IPS-15b (cell line): ENCODE measurements at regions not wholly inside any gene's neighbourhood (a gene's known extent, or its start where the extent isn't known, plus 50 kb on each side); places are given as distances from the start of the nearest gene placed in this dataset.

Source experiments
- H3K27me3 ChIP-seq: one replicate; pipeline ENCODE4 v1.6.1; 2013; ENCODE audit warnings: low read length; ENCODE audit not compliant: control insufficient read depth, insufficient read depth
- H3K36me3 ChIP-seq: one replicate; pipeline ENCODE4 v1.6.1; 2013; ENCODE audit warnings: low read length; ENCODE audit not compliant: control insufficient read depth, insufficient read depth
- H3K4me1 ChIP-seq: one replicate; pipeline ENCODE4 v1.6.1; 2013; ENCODE audit warnings: mild to moderate bottlenecking, low read length; ENCODE audit not compliant: control insufficient read depth, insufficient read depth
- H3K4me3 ChIP-seq: one replicate; pipeline ENCODE4 v1.5.1; 2013; ENCODE audit warnings: low read depth, low read length
- H3K9ac ChIP-seq: one replicate; pipeline ENCODE4 v1.6.1; 2013; ENCODE audit warnings: low read depth, mild to moderate bottlenecking, low read length
- H3K9me3 ChIP-seq: one replicate; pipeline ENCODE4 v1.6.1; 2013; ENCODE audit warnings: mild to moderate bottlenecking, low read length; ENCODE audit not compliant: control insufficient read depth, insufficient read depth

DNA sequence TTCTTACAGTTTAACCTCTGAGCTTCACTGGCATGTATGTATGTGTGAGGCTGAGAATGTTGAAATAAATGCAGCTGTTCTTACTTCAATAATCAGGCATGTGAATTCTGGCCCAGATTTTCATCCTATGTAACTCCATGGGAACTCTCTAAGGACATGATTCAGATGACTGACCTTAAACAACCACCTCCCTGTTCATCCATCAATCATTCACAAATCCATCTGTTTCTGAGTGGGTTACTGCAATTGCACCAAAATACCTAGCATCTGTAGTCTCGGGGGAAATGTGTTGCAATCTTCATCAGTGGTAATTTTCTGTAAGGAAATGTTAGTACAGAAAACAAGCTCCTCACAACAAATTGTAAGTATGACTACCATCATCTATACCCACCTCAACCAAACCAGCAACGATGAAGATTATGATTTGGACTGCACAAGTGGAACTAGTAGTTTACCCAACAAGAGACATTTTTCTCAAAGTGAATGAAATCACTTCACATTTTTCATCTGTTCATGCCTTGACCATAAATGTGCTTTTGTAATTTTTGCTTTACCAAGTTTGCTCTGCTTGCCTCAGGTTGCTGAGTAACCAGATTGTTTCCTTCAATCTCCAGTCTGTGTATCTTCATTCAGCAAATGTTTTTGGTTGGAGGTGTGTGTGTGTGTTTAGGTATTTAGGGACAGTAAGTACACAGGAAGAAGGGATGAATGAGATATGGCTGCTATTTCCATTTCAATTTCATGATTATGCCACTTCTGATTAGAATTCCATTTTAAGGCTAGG is 65.7 kb upstream of the FZD8 start:
- no peaks in the 10 kb centered on the region for H3K9me3 ChIP-seq
- no peaks in the 10 kb centered on the region for H3K27me3 ChIP-seq
- no peak overlapping the region for H3K4me3 ChIP-seq
- no peak overlapping the region for H3K9ac ChIP-seq
- H3K4me1 ChIP-seq: peaks cover 3% of the 10 kb centered on the region
- no peaks in the 10 kb centered on the region for H3K36me3 ChIP-seq

DNA sequence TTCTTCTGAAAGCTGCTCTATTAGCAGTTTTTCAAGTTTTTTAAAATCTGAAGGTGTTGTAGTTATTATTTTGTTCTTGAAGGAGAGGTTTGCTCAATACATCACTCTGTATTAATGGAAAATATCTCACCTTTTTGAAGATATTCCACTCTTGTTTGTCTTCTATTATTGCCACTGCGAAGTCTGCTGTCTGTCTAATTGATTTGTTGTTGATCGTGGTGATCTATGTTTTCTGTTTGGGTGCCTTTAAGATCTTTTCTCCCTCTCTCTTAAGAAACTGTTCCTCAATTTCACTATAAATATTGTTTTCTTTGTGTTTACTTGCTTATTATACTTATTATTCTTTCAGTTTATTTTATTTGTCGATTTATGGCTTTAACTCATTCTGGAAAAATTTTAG is 64.9 kb upstream of the FZD8 start:
- Histone ChIP-seq H3K9ac (no peak overlapping the region), H3K27me3 (no peaks in the 10 kb centered on the region), H3K4me1 (peaks cover 3% of the 10 kb centered on the region), H3K9me3 (no peaks in the 10 kb centered on the region), H3K4me3 (no peak overlapping the region), H3K36me3 (no peaks in the 10 kb centered on the region)

DNA sequence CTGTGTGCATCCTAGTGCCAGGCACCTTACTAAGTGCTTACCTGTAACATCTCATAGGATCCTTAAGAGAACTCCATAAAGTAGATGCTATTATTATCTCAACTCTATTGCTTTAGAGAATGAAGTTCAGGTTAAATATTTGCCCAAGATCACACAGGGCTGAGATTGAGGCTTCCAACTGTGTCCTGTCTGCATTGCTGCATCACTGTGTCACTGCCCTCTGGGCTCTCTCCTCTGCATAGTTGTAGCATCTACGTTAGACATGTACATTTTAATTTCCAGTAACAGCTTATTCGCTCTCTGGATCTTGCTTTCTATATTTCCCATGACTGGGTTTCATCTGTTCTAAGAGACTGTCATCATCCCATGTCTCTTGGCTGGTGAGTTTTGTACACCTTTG is 63.6 kb upstream of the FZD8 start:
- Histone ChIP-seq H3K36me3 (no peaks in the 10 kb centered on the region), H3K4me1 (peaks cover 4% of the 10 kb centered on the region), H3K27me3 (no peaks in the 10 kb centered on the region), H3K9ac (no peak overlapping the region), H3K9me3 (no peaks in the 10 kb centered on the region), H3K4me3 (no peak overlapping the region)

DNA sequence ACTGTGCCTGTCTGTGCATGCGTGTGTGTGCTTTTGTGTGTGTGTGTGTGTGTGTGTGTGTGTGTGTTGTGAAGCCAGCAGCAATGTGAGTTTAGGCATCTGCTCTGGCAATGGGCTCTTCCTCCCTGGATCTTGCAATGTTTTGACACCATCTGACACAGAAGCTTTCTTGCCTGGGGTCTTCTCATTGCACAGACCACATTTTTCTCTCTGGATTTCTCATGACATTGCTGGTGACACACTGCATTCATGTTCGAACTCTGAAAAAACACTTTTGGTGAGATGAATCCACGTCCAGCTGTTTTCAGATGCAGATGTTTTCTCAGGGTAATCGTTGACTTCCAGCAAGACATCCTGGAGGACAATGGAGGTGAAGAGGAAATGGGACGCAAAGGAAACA is 63.0 kb upstream of the FZD8 start:
- no peak overlapping the region for H3K4me3 ChIP-seq
- H3K9ac ChIP-seq: no peak overlapping the region
- H3K36me3 ChIP-seq: no peaks in the 10 kb centered on the region
- H3K4me1 ChIP-seq: peaks cover 4% of the 10 kb centered on the region
- no peaks in the 10 kb centered on the region for H3K9me3 ChIP-seq
- H3K27me3 ChIP-seq: no peaks in the 10 kb centered on the region

DNA sequence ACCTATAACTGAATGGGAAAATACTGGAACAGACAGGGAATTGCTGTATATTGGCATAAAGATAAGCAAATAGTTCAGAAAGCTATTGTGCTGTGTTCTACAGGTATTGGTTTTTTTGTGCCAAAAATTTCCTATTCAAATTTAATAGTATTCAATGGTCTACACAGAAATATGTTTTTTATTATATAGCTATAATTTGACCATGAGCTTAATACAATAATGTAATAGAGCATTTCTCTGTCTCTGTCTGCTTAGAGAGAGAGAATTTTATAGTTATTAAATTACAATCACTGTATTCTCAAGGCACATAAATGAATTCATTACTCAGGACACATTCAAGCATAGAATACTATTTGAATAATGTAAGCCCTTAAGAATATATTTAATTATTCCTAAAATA is 62.3 kb upstream of the FZD8 start:
- Histone ChIP-seq H3K4me1 (peaks cover 11% of the 10 kb centered on the region), H3K4me3 (no peak overlapping the region), H3K36me3 (no peaks in the 10 kb centered on the region), H3K9me3 (no peaks in the 10 kb centered on the region), H3K9ac (no peak overlapping the region), H3K27me3 (no peaks in the 10 kb centered on the region)

DNA sequence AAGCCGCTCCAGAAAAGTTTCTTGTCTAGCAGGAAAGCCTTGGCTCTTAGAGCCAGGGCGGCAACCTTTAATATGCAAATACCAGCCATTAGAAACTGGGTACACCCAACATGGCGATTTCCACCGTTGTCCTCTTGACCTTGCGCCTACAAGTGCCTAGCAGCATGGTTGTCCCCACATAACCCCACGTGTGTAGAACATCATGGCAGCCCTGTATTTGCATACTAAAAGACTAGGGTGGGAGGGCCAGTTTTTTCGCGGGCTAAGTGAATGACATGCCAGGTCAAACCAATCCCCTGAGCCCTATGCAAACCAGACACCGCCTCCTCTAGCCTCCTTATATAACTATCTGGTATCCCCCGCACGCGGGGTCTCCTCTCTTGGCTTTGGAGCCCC is 58.4 kb upstream of the FZD8 start:
- Histone ChIP-seq H3K9ac (no peak overlapping the region), H3K27me3 (peaks cover 11% of the 10 kb centered on the region), H3K4me1 (peaks cover 27% of the 10 kb centered on the region), H3K9me3 (no peaks in the 10 kb centered on the region), H3K36me3 (no peaks in the 10 kb centered on the region), H3K4me3 (peak overlapping the region; percentile 24)

DNA sequence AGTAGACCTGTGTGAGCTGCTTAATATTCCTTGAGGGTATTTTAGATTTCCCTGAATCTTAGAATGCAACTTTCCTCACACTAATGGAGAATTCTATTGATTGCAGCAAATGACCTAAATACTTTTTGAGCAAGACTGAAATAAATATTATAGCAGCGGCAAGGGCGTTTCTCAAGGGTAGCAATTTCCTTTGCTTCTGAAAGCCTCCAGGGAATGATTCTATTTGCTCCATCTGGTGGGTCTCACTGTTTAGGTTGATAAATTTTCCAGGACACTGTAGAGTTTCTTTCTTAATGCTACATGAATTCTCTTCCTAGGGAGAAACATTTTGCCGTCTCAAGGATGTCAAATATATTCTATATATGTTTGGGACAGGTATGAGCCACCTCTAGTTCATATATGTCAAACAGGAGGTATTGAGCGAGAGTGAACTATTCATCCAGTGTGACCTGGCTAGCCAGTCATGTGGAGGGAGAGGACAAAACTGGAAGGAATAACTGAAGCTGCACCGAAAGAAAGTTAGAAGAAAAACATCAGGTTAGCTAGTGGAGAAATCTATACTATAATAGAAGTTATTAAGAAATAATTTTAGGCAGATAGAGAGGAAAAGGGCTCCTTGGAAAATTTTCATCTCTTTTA is 57.9 kb upstream of the FZD8 start:
- Histone ChIP-seq H3K27me3 (peaks cover 11% of the 10 kb centered on the region), H3K4me3 (no peak overlapping the region), H3K36me3 (no peaks in the 10 kb centered on the region), H3K9ac (no peak overlapping the region), H3K4me1 (peaks cover 27% of the 10 kb centered on the region), H3K9me3 (no peaks in the 10 kb centered on the region)

DNA sequence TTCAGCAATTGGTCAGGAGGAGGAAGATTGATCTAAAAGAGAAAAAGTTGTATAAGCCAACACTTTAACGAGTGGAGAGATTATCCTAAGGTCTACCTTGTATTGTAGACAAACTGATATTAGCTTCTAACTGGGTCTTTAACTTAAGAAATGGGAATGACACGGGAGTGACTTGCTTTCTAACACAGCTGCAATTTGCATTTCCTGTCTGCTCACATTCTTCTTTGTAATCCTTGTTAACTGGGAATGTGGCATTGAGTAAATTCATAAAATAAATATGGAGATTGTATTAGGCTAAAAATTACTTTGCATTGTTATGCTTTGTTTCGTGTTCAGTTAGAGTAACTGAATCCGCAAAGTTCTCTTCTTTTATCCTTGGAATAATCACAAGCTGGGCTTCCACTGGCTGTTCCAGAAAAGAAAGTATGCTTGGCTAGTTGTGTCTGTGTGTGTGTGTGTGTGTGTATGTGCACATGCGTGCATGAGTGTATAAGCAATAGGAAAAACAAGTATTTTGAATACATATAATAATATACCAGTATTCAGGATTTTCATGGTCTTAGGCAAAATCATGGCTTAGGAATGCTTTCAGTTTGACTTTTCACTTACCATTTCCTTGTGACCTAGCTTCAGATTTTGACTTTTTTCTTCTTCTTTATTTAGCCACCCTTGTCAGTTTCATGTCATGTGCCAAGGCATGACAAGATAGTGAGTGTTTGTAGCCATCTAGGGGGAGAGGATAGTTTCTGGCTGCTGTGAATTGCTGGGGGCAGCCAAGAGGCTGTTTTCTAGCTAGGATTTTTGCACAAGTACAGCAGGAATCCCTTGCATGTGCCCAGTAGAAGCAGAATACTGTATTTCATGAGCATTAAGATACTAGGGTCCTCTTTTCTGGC is 54.5 kb upstream of the FZD8 start:
- Histone ChIP-seq H3K9ac (no peak overlapping the region), H3K4me3 (no peak overlapping the region), H3K4me1 (peaks cover 37% of the 10 kb centered on the region), H3K27me3 (peaks cover 14% of the 10 kb centered on the region), H3K9me3 (no peaks in the 10 kb centered on the region), H3K36me3 (no peaks in the 10 kb centered on the region)

DNA sequence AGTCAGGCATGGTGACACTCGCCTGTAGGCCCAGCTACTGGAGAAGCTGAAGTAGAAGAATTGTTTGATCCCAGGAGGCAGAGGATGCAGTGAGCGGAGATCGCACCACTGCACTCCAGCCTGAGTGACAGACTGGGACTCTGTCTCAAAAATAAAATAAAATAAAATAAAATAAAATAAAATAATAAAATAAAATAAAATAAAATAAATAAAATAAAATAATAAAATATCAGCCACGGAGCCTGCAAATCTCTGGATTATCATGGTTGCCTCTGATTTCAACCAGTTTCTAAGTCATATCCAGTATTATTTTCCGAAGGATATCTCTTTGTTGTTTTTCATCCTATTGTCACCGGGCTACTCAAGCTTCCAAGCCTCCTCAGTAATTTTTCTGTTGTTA is 51.7 kb upstream of the FZD8 start:
- no peak overlapping the region for H3K4me3 ChIP-seq
- no peaks in the 10 kb centered on the region for H3K36me3 ChIP-seq
- H3K9ac ChIP-seq: no peak overlapping the region
- peaks cover 37% of the 10 kb centered on the region for H3K4me1 ChIP-seq
- H3K9me3 ChIP-seq: no peaks in the 10 kb centered on the region
- peaks cover 23% of the 10 kb centered on the region for H3K27me3 ChIP-seq
